B cell (primary cell): ENCODE measurements at regions not wholly inside any gene's neighbourhood (a gene's known extent, or its start where the extent isn't known, plus 50 kb on each side); places are given as distances from the start of the nearest gene placed in this dataset.

Experiments used
- ATAC-seq: fragments of 200-7000 bp; cut with Tn5 transposase; one replicate; pipeline ENCODE4 v1.10.0; 2021; ENCODE audit warnings: low read depth, mild to moderate bottlenecking, moderate number of reproducible peaks, moderate library complexity
- CTCF ChIA-PET: fragments of 350-600 bp; sonication (Branson Sonifier 250); formaldehyde crosslinking; loops from one replicate; lab custom pipeline; 2021; ENCODE audit warnings: antibody characterized with exemption, inconsistent platforms; lab: Charles Lee
- POLR2A ChIA-PET: fragments of 350-600 bp; sonication (Branson Sonifier 250); formaldehyde crosslinking; loops from one replicate; lab custom pipeline; 2021; ENCODE audit warnings: antibody characterized with exemption; lab: Charles Lee
- DNase-seq: peaks from one replicate; pipeline ENCODE4 v3.0.0; 2013
- H2AFZ ChIP-seq: 2 replicates; pipeline ENCODE4 v1.6.1; 2012; ENCODE audit warnings: mild to moderate bottlenecking, low read depth, low read length; ENCODE audit not compliant: insufficient read depth, poor library complexity, severe bottlenecking
- H3K27ac ChIP-seq, 2 donors: 1 replicate in 1 of 2; 2 replicates in 1 of 2; pipeline ENCODE4 v1.5.1; 2012 to 2013; ENCODE audit warnings: low read length in 2 of 2, mild to moderate bottlenecking in 2 of 2, moderate library complexity in 1 of 2
- H3K27me3 ChIP-seq, 4 experiments: fragments of 200-600 bp in 1 of 4; sonication (generic) in 1 of 4; replicated peaks in 1 of 4; 1 replicate in 2 of 4; 2 replicates in 2 of 4; pipeline versions ENCODE4 v1.6.1 to v1.7.0; 2013 to 2016; ENCODE audit warnings: low read length in 3 of 4, mild to moderate bottlenecking in 2 of 4, mixed read lengths in 1 of 4, moderate library complexity in 1 of 4; ENCODE audit not compliant: insufficient read depth in 4 of 4, control insufficient read depth in 3 of 4; ENCODE audit errors: control extremely low read depth in 1 of 4
- H3K36me3 ChIP-seq, 2 experiments: replicated peaks in 1 of 2; 1 replicate in 1 of 2; 2 replicates in 1 of 2; pipeline versions ENCODE4 v1.6.1 to v1.7.1; 2013; ENCODE audit warnings: low read length in 1 of 2; ENCODE audit not compliant: insufficient read depth in 2 of 2, control insufficient read depth in 1 of 2; ENCODE audit errors: control extremely low read depth in 1 of 2, extremely low read depth in 1 of 2
- H3K4me1 ChIP-seq, 2 donors: fragments of 200-600 bp in 1 of 2; sonication (generic) in 1 of 2; 1 replicate in 1 of 2; 2 replicates in 1 of 2; pipeline versions ENCODE4 v1.5.1 to v1.6.1; 2013 to 2017; ENCODE audit warnings: low read length in 2 of 2; ENCODE audit not compliant: control insufficient read depth in 2 of 2, insufficient read depth in 2 of 2
- H3K4me2 ChIP-seq: replicated peaks from 2 replicates; pipeline ENCODE3; 2012; ENCODE audit warnings: mild to moderate bottlenecking, low read depth, low read length; ENCODE audit not compliant: poor library complexity, severe bottlenecking
- H3K4me3 ChIP-seq, 5 experiments: fragments of 200-600 bp in 1 of 5; sonication (generic) in 1 of 5; 1 replicate in 3 of 5; 2 replicates in 2 of 5; pipeline versions ENCODE4 v1.5.1 to v1.7.0; 2011 to 2016; ENCODE audit warnings: low read length in 4 of 5, mild to moderate bottlenecking in 4 of 5, low read depth in 2 of 5, control low read depth in 1 of 5, moderate library complexity in 1 of 5; ENCODE audit not compliant: insufficient read depth in 1 of 5; ENCODE audit errors: control extremely low read depth in 1 of 5, extremely low read depth in 1 of 5
- H3K79me2 ChIP-seq: fragments of 200-600 bp; sonication (generic); one replicate; pipeline ENCODE4 v1.6.0; 2016; ENCODE audit warnings: low read length; ENCODE audit not compliant: control insufficient read depth, insufficient read depth
- H3K9ac ChIP-seq: fragments of 200-600 bp; sonication (generic); 2 replicates; pipeline ENCODE4 v1.6.1; 2017; ENCODE audit warnings: mild to moderate bottlenecking, low read length, moderate library complexity
- H3K9me3 ChIP-seq, 3 donors: one replicate each; pipeline versions ENCODE4 v1.6.1 to v1.7.1; 2013; ENCODE audit warnings: low read length in 2 of 3; ENCODE audit not compliant: control insufficient read depth in 2 of 3, insufficient read depth in 1 of 3; ENCODE audit errors: control extremely low read depth in 1 of 3
- H4K20me1 ChIP-seq: 2 replicates; pipeline ENCODE4 v1.6.0; 2012; ENCODE audit warnings: mild to moderate bottlenecking, low read length; ENCODE audit not compliant: insufficient read depth, control insufficient read depth, poor library complexity, severe bottlenecking
- H3K27ac Mint-ChIP-seq: one replicate; pipeline ENCODE4 v1.8.0; 2021; ENCODE audit warnings: mixed read lengths
- H3K27me3 Mint-ChIP-seq: one replicate; pipeline ENCODE4 v1.8.0; 2021; ENCODE audit warnings: mixed read lengths
- H3K4me1 Mint-ChIP-seq: one replicate; pipeline ENCODE4 v1.8.0; 2021; ENCODE audit warnings: mixed read lengths
- H3K4me3 Mint-ChIP-seq: one replicate; pipeline ENCODE4 v1.8.0; 2021; ENCODE audit warnings: mixed read lengths
- H3K9me3 Mint-ChIP-seq: one replicate; pipeline ENCODE4 v1.8.0; 2022; ENCODE audit warnings: mixed read lengths; ENCODE audit not compliant: insufficient read depth
- EZH2 ChIP-seq: IDR thresholded peaks from 2 replicates; pipeline ENCODE4 v1.6.1; 2012; ENCODE audit warnings: borderline replicate concordance, low read depth, mild to moderate bottlenecking, moderate library complexity, low read length; ENCODE audit not compliant: insufficient read depth, poor library complexity, severe bottlenecking
- WGBS: methylation state at CpG from one replicate; pipeline ENCODE4 v1.1.5; 2013; ENCODE audit warnings: missing lambda C conversion rate; ENCODE audit not compliant: insufficient coverage; 5-methylcytosine and 5-hydroxymethylcytosine counted together
- intact Hi-C: fragments of 100-400 bp; cut with micrococcal nuclease; formaldehyde crosslinking; loops from one replicate; pipeline ENCODE4 v1.10.0; 2022
- TF ChIP-seq, protein P1 (sequence below): fragments of 200-600 bp; IDR thresholded peaks from one replicate; pipeline ENCODE4 v1.8.0; 2022; ENCODE audit warnings: antibody characterized with exemption, mild to moderate bottlenecking

DNA sequence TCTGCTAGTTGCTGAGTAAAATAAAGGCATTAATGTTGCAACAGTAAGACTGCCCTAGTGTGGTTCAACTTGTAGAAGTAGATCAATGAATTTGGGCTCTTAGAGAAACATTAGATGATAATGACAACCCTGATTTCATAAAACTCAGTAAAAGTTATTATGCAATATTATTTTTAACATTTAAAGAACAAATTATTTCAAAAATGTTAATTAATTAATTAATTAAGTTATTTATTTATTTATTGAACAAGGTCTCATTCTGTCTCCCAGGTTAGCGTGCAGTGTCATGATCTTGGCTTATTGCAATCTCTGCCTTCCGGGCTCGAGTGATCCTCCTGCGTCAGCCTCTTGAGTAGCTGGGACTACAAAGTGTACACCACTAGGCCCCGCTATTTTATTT, 1016.4 kb downstream of the VRK1 start:
- CTCF ChIA-PET = no interaction called here
- H3K27me3 ChIP-seq = no peaks in the 10 kb centered on the region

DNA sequence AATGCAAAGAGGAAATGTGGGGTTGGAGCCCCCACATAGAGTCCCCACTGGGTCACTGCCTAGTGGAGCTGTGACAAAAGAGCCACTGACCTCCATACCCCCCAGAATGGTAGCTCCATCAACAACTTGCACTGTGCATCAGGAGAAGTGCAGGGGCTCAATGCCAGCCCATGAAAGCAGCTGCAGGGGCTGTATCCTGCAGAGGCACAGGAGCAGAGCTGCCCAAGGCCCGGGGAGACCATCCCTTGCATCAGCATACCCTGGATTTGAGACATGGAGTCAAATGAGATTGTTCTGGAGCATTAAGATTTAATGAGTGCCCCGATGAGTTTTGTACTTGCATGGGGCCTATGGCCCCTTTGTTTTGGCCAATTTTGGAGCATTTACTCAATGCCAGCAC, 1023.6 kb downstream of the VRK1 start:
- Mint-ChIP-seq H3K4me1 (no peaks in the 10 kb centered on the region), H3K27ac (no peak overlapping the region), H3K27me3 (no peaks in the 10 kb centered on the region), H3K4me3 (no peak overlapping the region), H3K9me3 (peaks cover 9% of the 10 kb centered on the region)
- Histone ChIP-seq H2AFZ (no peak overlapping the region), H3K36me3 (no peaks in the 10 kb centered on the region), H3K79me2 (no peaks in the 10 kb centered on the region), H3K27me3 (no peaks in the 10 kb centered on the region), H3K9me3 (peaks cover 0 to 21% (median 0%) of the 10 kb centered on the region in 3 donors), H3K27ac (no peak overlapping the region), H3K4me3 (no peak overlapping the region), H4K20me1 (no peaks in the 10 kb centered on the region), H3K4me1 (no peaks in the 10 kb centered on the region), H3K9ac (no peak overlapping the region), H3K4me2 (no peak overlapping the region)
- TF ChIP-seq EZH2 = no peak
- TF ChIP-seq, protein P1, sequence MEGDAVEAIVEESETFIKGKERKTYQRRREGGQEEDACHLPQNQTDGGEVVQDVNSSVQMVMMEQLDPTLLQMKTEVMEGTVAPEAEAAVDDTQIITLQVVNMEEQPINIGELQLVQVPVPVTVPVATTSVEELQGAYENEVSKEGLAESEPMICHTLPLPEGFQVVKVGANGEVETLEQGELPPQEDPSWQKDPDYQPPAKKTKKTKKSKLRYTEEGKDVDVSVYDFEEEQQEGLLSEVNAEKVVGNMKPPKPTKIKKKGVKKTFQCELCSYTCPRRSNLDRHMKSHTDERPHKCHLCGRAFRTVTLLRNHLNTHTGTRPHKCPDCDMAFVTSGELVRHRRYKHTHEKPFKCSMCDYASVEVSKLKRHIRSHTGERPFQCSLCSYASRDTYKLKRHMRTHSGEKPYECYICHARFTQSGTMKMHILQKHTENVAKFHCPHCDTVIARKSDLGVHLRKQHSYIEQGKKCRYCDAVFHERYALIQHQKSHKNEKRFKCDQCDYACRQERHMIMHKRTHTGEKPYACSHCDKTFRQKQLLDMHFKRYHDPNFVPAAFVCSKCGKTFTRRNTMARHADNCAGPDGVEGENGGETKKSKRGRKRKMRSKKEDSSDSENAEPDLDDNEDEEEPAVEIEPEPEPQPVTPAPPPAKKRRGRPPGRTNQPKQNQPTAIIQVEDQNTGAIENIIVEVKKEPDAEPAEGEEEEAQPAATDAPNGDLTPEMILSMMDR = no peak
- no peak for ATAC-seq
- intact Hi-C loops = no loop called here
- POLR2A ChIA-PET = no interaction called here
- CTCF ChIA-PET = no interaction called here
- DNase-seq = no peak
- 95% methylated on average over 2 of the region's 2 CpGs for WGBS

More for the DNA sequence above, 1016.4 kb downstream of the VRK1 start:
- Histone ChIP-seq H3K79me2 (no peaks in the 10 kb centered on the region), H2AFZ (no peak overlapping the region), H3K4me3 (no peak overlapping the region), H3K4me1 (no peaks in the 10 kb centered on the region), H3K9ac (no peak overlapping the region), H3K4me2 (no peak overlapping the region), H3K36me3 (no peaks in the 10 kb centered on the region), H4K20me1 (no peaks in the 10 kb centered on the region), H3K9me3 (peaks cover 0 to 3% (median 0%) of the 10 kb centered on the region in 3 donors), H3K27ac (no peak overlapping the region)
- no peaks in the 10 kb centered on the region for H3K4me1 Mint-ChIP-seq
- POLR2A ChIA-PET = no interaction called here
- peaks cover 7% of the 10 kb centered on the region for H3K9me3 Mint-ChIP-seq
- ATAC-seq = no peak
- DNase-seq = no peak
- 100% methylated on average over 1 of the region's 5 CpGs for WGBS
- intact Hi-C loops = no loop called here
- H3K27me3 Mint-ChIP-seq = no peaks in the 10 kb centered on the region
- TF ChIP-seq, protein P1 = no peak
- H3K4me3 Mint-ChIP-seq = no peak overlapping the region
- H3K27ac Mint-ChIP-seq = no peak overlapping the region
